HEK293 (cell line): ENCODE measurements at regions not wholly inside any gene's neighbourhood (a gene's known extent, or its start where the extent isn't known, plus 50 kb on each side); places are given as distances from the start of the nearest gene placed in this dataset.
A peak's percentile ranks its signal among the peaks of the same experiment; 100 is the strongest.

Experiments
- AEBP2 ChIP-seq: fragments of 450-650 bp; formaldehyde crosslinking; IDR thresholded peaks from 2 replicates; pipeline ENCODE4 v1.5.1; 2016; ENCODE audit warnings: missing biosample characterization, missing genetic modification characterization, borderline replicate concordance
- BCL11A ChIP-seq: fragments of 450-650 bp; formaldehyde crosslinking; IDR thresholded peaks from 2 replicates; pipeline ENCODE4 v1.5.1; 2016; ENCODE audit warnings: low read depth, missing biosample characterization, missing genetic modification characterization
- BCL11B ChIP-seq: fragments of 450-650 bp; formaldehyde crosslinking; IDR thresholded peaks from 2 replicates; pipeline ENCODE4 v1.5.1; 2016; ENCODE audit warnings: low read depth, missing biosample characterization, missing genetic modification characterization
- HIC1 ChIP-seq: fragments of 450-650 bp; formaldehyde crosslinking; IDR thresholded peaks from 2 replicates; pipeline ENCODE4 v1.5.1; 2016; ENCODE audit warnings: missing biosample characterization, missing genetic modification characterization
- HOXC10 ChIP-seq: sonication (generic); formaldehyde crosslinking; IDR thresholded peaks from 2 replicates; pipeline ENCODE4 v1.8.1; 2023; ENCODE audit warnings: mild to moderate bottlenecking, missing genetic modification reagents
- KLF8 ChIP-seq: fragments of 450-650 bp; formaldehyde crosslinking; IDR thresholded peaks from 2 replicates; pipeline ENCODE4 v1.5.1; 2016; ENCODE audit warnings: missing biosample characterization, missing genetic modification characterization
- PRDM1 ChIP-seq: fragments of 450-650 bp; formaldehyde crosslinking; IDR thresholded peaks from 2 replicates; pipeline ENCODE4; 2016; ENCODE audit warnings: missing biosample characterization, missing genetic modification characterization
- SALL2 ChIP-seq: fragments of 450-650 bp; formaldehyde crosslinking; IDR thresholded peaks from 2 replicates; pipeline ENCODE4 v1.5.0; 2017; ENCODE audit warnings: missing biosample characterization, mild to moderate bottlenecking, missing genetic modification characterization, borderline replicate concordance
- SP3 ChIP-seq: fragments of 450-650 bp; formaldehyde crosslinking; IDR thresholded peaks from 2 replicates; pipeline ENCODE4 v1.5.1; 2016; ENCODE audit warnings: missing biosample characterization, missing genetic modification characterization
- ZNF202 ChIP-seq: fragments of 450-650 bp; formaldehyde crosslinking; IDR thresholded peaks from 2 replicates; pipeline ENCODE4 v1.5.1; 2016; ENCODE audit warnings: missing biosample characterization, missing genetic modification characterization, borderline replicate concordance
- ZNF214 ChIP-seq: fragments of 450-650 bp; formaldehyde crosslinking; IDR thresholded peaks from 2 replicates; pipeline ENCODE4 v1.5.1; 2017; ENCODE audit warnings: missing biosample characterization, mild to moderate bottlenecking, missing genetic modification characterization, borderline replicate concordance
- ZNF24 ChIP-seq: fragments of 450-650 bp; formaldehyde crosslinking; IDR thresholded peaks from 2 replicates; pipeline ENCODE4 v1.5.1; 2016; ENCODE audit warnings: missing biosample characterization, missing genetic modification characterization
- ZNF280C ChIP-seq: fragments of 450-650 bp; formaldehyde crosslinking; IDR thresholded peaks from 2 replicates; pipeline ENCODE4 v1.5.1; 2016; ENCODE audit warnings: missing biosample characterization, missing genetic modification characterization
- ZNF391 ChIP-seq: fragments of 450-650 bp; formaldehyde crosslinking; IDR thresholded peaks from 2 replicates; pipeline ENCODE4 v1.5.1; 2016; ENCODE audit warnings: low read depth, missing biosample characterization, missing genetic modification characterization, borderline replicate concordance
- ZNF398 ChIP-seq: fragments of 450-650 bp; formaldehyde crosslinking; IDR thresholded peaks from 2 replicates; pipeline ENCODE4 v1.5.1; 2017; ENCODE audit warnings: missing biosample characterization, missing genetic modification characterization
- ZNF416 ChIP-seq: fragments of 450-650 bp; formaldehyde crosslinking; IDR thresholded peaks from 2 replicates; pipeline ENCODE4 v1.5.1; 2016; ENCODE audit warnings: missing biosample characterization, missing genetic modification characterization
- ZNF529 ChIP-seq: fragments of 450-650 bp; formaldehyde crosslinking; IDR thresholded peaks from 2 replicates; pipeline ENCODE4 v1.5.1; 2017; ENCODE audit warnings: missing genetic modification characterization, missing biosample characterization; ENCODE audit not compliant: insufficient replicate concordance
- ZNF555 ChIP-seq: fragments of 450-650 bp; formaldehyde crosslinking; conservative IDR thresholded peaks from 2 replicates; pipeline ENCODE4 v1.5.1; 2017; ENCODE audit warnings: missing biosample characterization, mild to moderate bottlenecking, missing genetic modification characterization, inconsistent platforms
- ZNF558 ChIP-seq: fragments of 450-650 bp; formaldehyde crosslinking; IDR thresholded peaks from 2 replicates; pipeline ENCODE4 v1.5.1; 2016; ENCODE audit warnings: missing biosample characterization, missing genetic modification characterization
- ZNF585B ChIP-seq: fragments of 450-650 bp; formaldehyde crosslinking; IDR thresholded peaks from 2 replicates; pipeline ENCODE4 v1.5.1; 2016; ENCODE audit warnings: missing biosample characterization, missing genetic modification characterization
- ZNF623 ChIP-seq: fragments of 450-650 bp; formaldehyde crosslinking; IDR thresholded peaks from 2 replicates; pipeline ENCODE4 v1.5.1; 2016; ENCODE audit warnings: missing biosample characterization, missing genetic modification characterization
- ZNF639 ChIP-seq: fragments of 450-650 bp; formaldehyde crosslinking; IDR thresholded peaks from 2 replicates; pipeline ENCODE4 v1.5.1; 2016; ENCODE audit warnings: missing biosample characterization, missing genetic modification characterization
- ZNF645 ChIP-seq: fragments of 450-650 bp; formaldehyde crosslinking; IDR thresholded peaks from 2 replicates; pipeline ENCODE4; 2016; ENCODE audit warnings: missing biosample characterization, missing genetic modification characterization
- ZNF660 ChIP-seq: fragments of 450-650 bp; IDR thresholded peaks from 2 replicates; pipeline ENCODE4 v1.5.1; 2018; ENCODE audit warnings: missing biosample characterization, mild to moderate bottlenecking, missing genetic modification characterization
- ZNF677 ChIP-seq: fragments of 450-650 bp; IDR thresholded peaks from 2 replicates; pipeline ENCODE4 v1.5.0; 2018; ENCODE audit warnings: missing biosample characterization, mild to moderate bottlenecking, missing genetic modification characterization, moderate library complexity
- ZNF76 ChIP-seq: fragments of 450-650 bp; formaldehyde crosslinking; IDR thresholded peaks from 2 replicates; pipeline ENCODE4; 2016; ENCODE audit warnings: low read depth, missing biosample characterization, missing genetic modification characterization, borderline replicate concordance
- ZSCAN16 ChIP-seq: fragments of 450-650 bp; formaldehyde crosslinking; IDR thresholded peaks from 2 replicates; pipeline ENCODE4 v1.5.1; 2016; ENCODE audit warnings: missing biosample characterization, missing genetic modification characterization

- TF ChIP-seq ZNF391 (tag by site-specific recombination) (no peak; the same call in 1 of the 2 replicates), AEBP2 (no peak), ZSCAN16 (tag by site-specific recombination) (no peak), ZNF529 (tag by site-specific recombination) (no peak), ZNF623 (tag by site-specific recombination) (no peak), ZNF76 (0 out of 2 replicates have a peak, but pooled peaks have one; percentile 36), ZNF416 (no peak), KLF8 (no peak), ZNF558 (tag by site-specific recombination) (no peak), ZNF280C (tag by site-specific recombination) (no peak), ZNF645 (no peak), BCL11A (no peak), ZNF677 (tag by site-specific recombination) (no peak), ZNF555 (tag by site-specific recombination) (no peak), ZNF214 (tag by site-specific recombination) (no peak), SALL2 (no peak), ZNF585B (no peak), PRDM1 (tag by site-specific recombination) (no peak), ZNF24 (no peak; the same call in 1 of the 2 replicates), ZNF202 (tag by site-specific recombination) (no peak), SP3 (tag by site-specific recombination) (no peak), BCL11B (no peak), ZNF398 (tag by site-specific recombination) (peak; percentile 66), ZNF639 (tag by site-specific recombination) (no peak), HIC1 (tag by site-specific recombination) (peak; percentile 49; the same call in 1 of the 2 replicates), HOXC10 (CRISPR knock-in tag) (no peak), ZNF660 (peak; percentile 91)
Observed at GRCh38 chr6:157756708-157757429, 66.2 kb upstream of the SNX9 start (continued).
